ENCODE measurements at regions not wholly inside any gene's neighbourhood (a gene's known extent, or its start where the extent isn't known, plus 50 kb on each side); places are given as distances from the start of the nearest gene placed in this dataset.

GRCh38 chr9:107193251-107193650, 89.8 kb upstream of the RAD23B start:
- in situ Hi-C loops (cut with MboI; ENCODE audit: low pct_unique_long_range_greater_than_20kb, low sequenced_read_pairs, unreplicated experiment): no loop called here
- no peak for DNase-seq (ENCODE audit: low spot score)
- TF ChIP-seq CTCF (IDR thresholded peaks at IDR 0.05; ENCODE audit: extremely low read depth, insufficient read depth, missing control alignments): no peak

- in situ Hi-C loops (cut with MboI; ENCODE audit: low pct_unique_long_range_greater_than_20kb, low sequenced_read_pairs, unreplicated experiment): no loop called here
- no peak for DNase-seq (ENCODE audit: low spot score)
- no peak for TF ChIP-seq CTCF (IDR thresholded peaks at IDR 0.05; ENCODE audit: extremely low read depth, insufficient read depth, missing control alignments)
Measured at GRCh38 chr9:107198718-107199117, 84.4 kb upstream of the RAD23B start.

- in situ Hi-C loops (cut with MboI; ENCODE audit: low pct_unique_long_range_greater_than_20kb, low sequenced_read_pairs, unreplicated experiment): no loop called here
- no peak for TF ChIP-seq CTCF (IDR thresholded peaks at IDR 0.05; ENCODE audit: extremely low read depth, insufficient read depth, missing control alignments)
- no peak for DNase-seq (ENCODE audit: low spot score)
Measured at GRCh38 chr9:107208121-107208520, 75.0 kb upstream of the RAD23B start.

- in situ Hi-C loops (cut with MboI; ENCODE audit: low pct_unique_long_range_greater_than_20kb, low sequenced_read_pairs, unreplicated experiment): no loop called here
- no peak for DNase-seq (ENCODE audit: low spot score)
- no peak for TF ChIP-seq CTCF (IDR thresholded peaks at IDR 0.05; ENCODE audit: extremely low read depth, insufficient read depth, missing control alignments)
Measured at GRCh38 chr9:107210775-107211174, 72.3 kb upstream of the RAD23B start.

GRCh38 chr9:107211284-107211923, 71.7 kb upstream of the RAD23B start:
- in situ Hi-C loops (cut with MboI; ENCODE audit: low pct_unique_long_range_greater_than_20kb, low sequenced_read_pairs, unreplicated experiment): no loop called here
- no peak for DNase-seq (ENCODE audit: low spot score)
- TF ChIP-seq CTCF (IDR thresholded peaks at IDR 0.05; ENCODE audit: extremely low read depth, insufficient read depth, missing control alignments): no peak

GRCh38 chr9:107212613-107213012, 70.5 kb upstream of the RAD23B start:
- no peak for DNase-seq (ENCODE audit: low spot score)
- in situ Hi-C loops (cut with MboI; ENCODE audit: low pct_unique_long_range_greater_than_20kb, low sequenced_read_pairs, unreplicated experiment): no loop called here
- no peak for TF ChIP-seq CTCF (IDR thresholded peaks at IDR 0.05; ENCODE audit: extremely low read depth, insufficient read depth, missing control alignments)

All from GM13977 (cell line).